Peyer's patch (tissue), 4 donors: ENCODE measurements at regions not wholly inside any gene's neighbourhood (a gene's known extent, or its start where the extent isn't known, plus 50 kb on each side); places are given as distances from the start of the nearest gene placed in this dataset.

Experiments
- DNase-seq, 3 donors: peaks; one replicate each; pipeline ENCODE4 v3.0.0-alpha.2; 2017 to 2019
- H3K27ac ChIP-seq, 4 donors: fragments of 200-600 bp; sonication (generic); one replicate each; pipeline ENCODE4 v1.5.1; 2016 to 2019
- H3K27me3 ChIP-seq, 2 donors: fragments of 200-600 bp; sonication (generic); one replicate each; pipeline ENCODE4 v1.5.1; 2019
- H3K36me3 ChIP-seq, 3 donors: fragments of 200-600 bp; sonication (generic); one replicate each; pipeline ENCODE4 v1.5.1; 2016 to 2019
- H3K4me1 ChIP-seq, 4 donors: fragments of 200-600 bp; sonication (generic); one replicate each; pipeline ENCODE4 v1.5.1; 2016 to 2019
- H3K4me3 ChIP-seq, 4 donors: fragments of 200-600 bp; sonication (generic); 1 replicate in 3 of 4; 2 replicates in 1 of 4; pipeline ENCODE4 v1.5.1; 2016 to 2019; ENCODE audit warnings: mild to moderate bottlenecking in 1 of 4
- H3K9me3 ChIP-seq, 4 donors: fragments of 200-600 bp; sonication (generic); one replicate each; pipeline ENCODE4 v1.5.1; 2016 to 2019; ENCODE audit warnings: mild to moderate bottlenecking in 1 of 4
- POLR2A ChIP-seq, 2 donors: fragments of 450-650 bp; IDR thresholded peaks; one replicate each; pipeline ENCODE4 v1.5.1; 2017; ENCODE audit warnings: antibody characterized with exemption in 2 of 2, mild to moderate bottlenecking in 2 of 2, moderate library complexity in 2 of 2
- TF ChIP-seq, protein P1 (sequence below), 6 experiments: fragments of 450-650 bp in 4 of 6; fragments of 200-600 bp in 2 of 6; sonication (generic) in 1 of 6; IDR thresholded peaks; one replicate each; pipeline ENCODE4 v1.5.1; 2017 to 2019; ENCODE audit warnings: antibody characterized with exemption in 6 of 6, mild to moderate bottlenecking in 3 of 6, moderate library complexity in 1 of 6

GRCh38 chr5:68432682-68433081 lies 217.1 kb downstream of the PIK3R1 start:
- H3K27ac ChIP-seq, result no peak overlapping the region
- no peaks in the 10 kb centered on the region for H3K27me3 ChIP-seq
- DNase-seq, result no peak
- H3K36me3 ChIP-seq, result no peaks in the 10 kb centered on the region
- no peaks in the 10 kb centered on the region for H3K9me3 ChIP-seq
- H3K4me3 ChIP-seq, result no peak overlapping the region
- no peak for TF ChIP-seq POLR2A (IDR thresholded peaks at IDR 0.05)
- TF ChIP-seq, protein P1, sequence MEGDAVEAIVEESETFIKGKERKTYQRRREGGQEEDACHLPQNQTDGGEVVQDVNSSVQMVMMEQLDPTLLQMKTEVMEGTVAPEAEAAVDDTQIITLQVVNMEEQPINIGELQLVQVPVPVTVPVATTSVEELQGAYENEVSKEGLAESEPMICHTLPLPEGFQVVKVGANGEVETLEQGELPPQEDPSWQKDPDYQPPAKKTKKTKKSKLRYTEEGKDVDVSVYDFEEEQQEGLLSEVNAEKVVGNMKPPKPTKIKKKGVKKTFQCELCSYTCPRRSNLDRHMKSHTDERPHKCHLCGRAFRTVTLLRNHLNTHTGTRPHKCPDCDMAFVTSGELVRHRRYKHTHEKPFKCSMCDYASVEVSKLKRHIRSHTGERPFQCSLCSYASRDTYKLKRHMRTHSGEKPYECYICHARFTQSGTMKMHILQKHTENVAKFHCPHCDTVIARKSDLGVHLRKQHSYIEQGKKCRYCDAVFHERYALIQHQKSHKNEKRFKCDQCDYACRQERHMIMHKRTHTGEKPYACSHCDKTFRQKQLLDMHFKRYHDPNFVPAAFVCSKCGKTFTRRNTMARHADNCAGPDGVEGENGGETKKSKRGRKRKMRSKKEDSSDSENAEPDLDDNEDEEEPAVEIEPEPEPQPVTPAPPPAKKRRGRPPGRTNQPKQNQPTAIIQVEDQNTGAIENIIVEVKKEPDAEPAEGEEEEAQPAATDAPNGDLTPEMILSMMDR (IDR thresholded peaks at IDR 0.05), result no peak
- peaks cover 3 to 12% (median 11%) of the 10 kb centered on the region in 4 donors for H3K4me1 ChIP-seq

DNA sequence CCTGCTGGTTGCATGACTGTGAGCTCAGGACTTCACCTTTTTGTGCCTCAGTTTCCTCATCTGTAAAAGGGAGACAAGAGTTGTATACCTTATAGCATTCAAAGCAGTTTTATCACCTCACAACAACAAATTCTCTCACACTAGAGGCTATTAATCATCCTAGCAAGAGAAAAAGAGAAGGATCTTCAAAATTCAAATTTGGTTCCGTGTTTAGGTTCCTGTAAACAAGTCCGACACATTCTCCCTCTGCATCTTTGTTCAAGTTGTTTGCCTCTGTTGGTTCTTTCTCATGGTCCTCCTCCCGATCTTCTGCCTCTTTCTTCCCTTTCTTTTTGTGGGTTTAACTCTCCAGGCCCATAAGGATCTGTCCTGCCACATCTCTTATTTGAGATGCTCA lies 218.0 kb downstream of the PIK3R1 start:
- no peak overlapping the region for H3K4me3 ChIP-seq
- no peaks in the 10 kb centered on the region for H3K9me3 ChIP-seq
- DNase-seq, result no peak
- H3K4me1 ChIP-seq, result peaks cover 3 to 12% (median 11%) of the 10 kb centered on the region in 4 donors
- no peaks in the 10 kb centered on the region for H3K27me3 ChIP-seq
- H3K27ac ChIP-seq, result peak overlapping the region; percentile 61 to 86 (median 75)
- TF ChIP-seq, protein P1 (IDR thresholded peaks at IDR 0.05), result no peak
- no peak for TF ChIP-seq POLR2A (IDR thresholded peaks at IDR 0.05)
- no peaks in the 10 kb centered on the region for H3K36me3 ChIP-seq

GRCh38 chr5:68433923-68434879 lies 218.6 kb downstream of the PIK3R1 start:
- Histone ChIP-seq H3K27ac (peak overlapping the region; percentile 61 to 86 (median 75)), H3K4me3 (peak overlapping the region in 1 of 4 donors; percentile 7), H3K36me3 (no peaks in the 10 kb centered on the region), H3K4me1 (peaks cover 3 to 12% (median 11%) of the 10 kb centered on the region in 4 donors), H3K27me3 (no peaks in the 10 kb centered on the region), H3K9me3 (no peaks in the 10 kb centered on the region)
- TF ChIP-seq, protein P1 (IDR thresholded peaks at IDR 0.05), result no peak
- TF ChIP-seq POLR2A (IDR thresholded peaks at IDR 0.05), result no peak
- DNase-seq, result peak; percentile 76 to 95 (median 90)

DNA sequence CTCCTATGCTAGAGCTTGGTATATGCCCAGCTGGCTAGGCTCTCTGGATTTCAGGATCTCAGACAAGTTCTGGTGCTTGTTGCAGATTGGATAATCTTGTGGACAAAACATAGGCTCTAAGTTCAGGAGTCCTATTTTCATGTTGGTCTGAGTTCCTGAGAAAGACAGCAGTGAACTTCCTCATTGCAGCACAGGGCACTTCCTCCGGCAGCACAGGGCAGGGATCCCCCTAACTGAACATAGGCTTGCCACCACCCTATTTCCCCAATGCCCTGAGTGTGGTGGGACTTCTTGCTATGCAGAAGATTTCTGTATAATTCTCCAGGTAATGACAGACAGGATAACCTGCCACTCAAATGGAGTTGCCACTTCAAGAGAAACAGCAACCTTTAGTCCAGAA lies 220.1 kb downstream of the PIK3R1 start:
- Histone ChIP-seq H3K27me3 (no peaks in the 10 kb centered on the region), H3K9me3 (no peaks in the 10 kb centered on the region), H3K36me3 (no peaks in the 10 kb centered on the region), H3K27ac (peak overlapping the region in 2 of 4 donors; percentile 78 to 86), H3K4me1 (peaks cover 3 to 12% (median 11%) of the 10 kb centered on the region in 4 donors), H3K4me3 (no peak overlapping the region)
- DNase-seq, result peak in 2 of 3 donors; percentile 38 to 49
- TF ChIP-seq POLR2A (IDR thresholded peaks at IDR 0.05), result no peak
- TF ChIP-seq, protein P1 (IDR thresholded peaks at IDR 0.05), result no peak

GRCh38 chr5:68436686-68437520 lies 221.3 kb downstream of the PIK3R1 start:
- Histone ChIP-seq H3K4me3 (no peak overlapping the region), H3K27ac (no peak overlapping the region), H3K9me3 (no peaks in the 10 kb centered on the region), H3K27me3 (no peaks in the 10 kb centered on the region), H3K4me1 (peaks cover 3 to 12% (median 11%) of the 10 kb centered on the region in 4 donors), H3K36me3 (no peaks in the 10 kb centered on the region)
- TF ChIP-seq POLR2A (IDR thresholded peaks at IDR 0.05), result no peak
- TF ChIP-seq, protein P1 (IDR thresholded peaks at IDR 0.05), result no peak
- no peak for DNase-seq
